ENCODE measurements at regions not wholly inside any gene's neighbourhood (a gene's known extent, or its start where the extent isn't known, plus 50 kb on each side); places are given as distances from the start of the nearest gene placed in this dataset.

DNA sequence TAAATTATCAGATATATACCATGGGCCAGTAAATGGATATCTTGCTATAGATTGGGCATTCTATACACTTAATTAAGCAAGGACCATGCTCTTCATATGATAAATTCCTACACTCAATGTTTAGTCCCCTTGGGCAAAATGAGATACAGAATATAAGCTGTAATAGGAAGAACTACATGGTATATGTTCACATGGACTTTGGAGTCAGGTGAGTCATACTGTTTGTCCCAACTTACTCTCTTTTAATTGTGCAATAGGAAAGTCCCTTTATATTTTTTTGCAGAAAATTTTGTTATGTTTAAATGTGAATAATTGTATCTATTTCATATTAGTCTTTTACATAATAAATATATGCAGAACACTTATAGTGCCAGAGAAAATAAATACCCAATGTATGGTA, 820.2 kb upstream of the ADAMTS5 start:
- Mint-ChIP-seq H3K4me3 (no peak overlapping the region), H3K27ac (no peak overlapping the region), H3K4me1 (no peaks in the 10 kb centered on the region), H3K9me3 (peaks cover 0 to 14% (median 3%) of the 10 kb centered on the region in 7 donors), H3K36me3 (no peaks in the 10 kb centered on the region), H3K27me3 (ENCODE audit: low read depth in 3 of 3) (peaks cover 0 to 2% (median 1%) of the 10 kb centered on the region in 3 donors)
- no peak for TF ChIP-seq CTCF (IDR thresholded peaks at IDR 0.05)
- Histone ChIP-seq H3K27me3 (ENCODE audit: control insufficient read depth in 2 of 2, insufficient read depth in 2 of 2, low read length in 2 of 2) (no peaks in the 10 kb centered on the region), H3K4me2 (replicated peaks; ENCODE audit: extremely low read depth, low read length, poor library complexity, severe bottlenecking) (no peak overlapping the region), H3K27ac (ENCODE audit: low read depth in 1 of 2, low read length in 2 of 2) (no peak overlapping the region), H3K4me1 (ENCODE audit: control insufficient read depth in 1 of 2, insufficient read depth in 2 of 2, low read length in 2 of 2) (no peaks in the 10 kb centered on the region), H3K36me3 (replicated peaks in 1 of 2; ENCODE audit: control insufficient read depth in 1 of 2, insufficient read depth in 2 of 2, low read length in 2 of 2) (no peaks in the 10 kb centered on the region), H4K20me1 (ENCODE audit: insufficient read depth, low read length) (no peaks in the 10 kb centered on the region), H3K4me3 (replicated peaks in 1 of 3; ENCODE audit: low read depth in 2 of 3, low read length in 3 of 3) (no peak overlapping the region), H3K79me2 (ENCODE audit: insufficient read depth, low read length) (no peaks in the 10 kb centered on the region), H3K9me3 (replicated peaks in 1 of 2; ENCODE audit: control insufficient read depth in 1 of 2, insufficient read depth in 1 of 2, low read length in 2 of 2) (peaks cover 0 to 3% of the 10 kb centered on the region in 2 donors), H2AFZ (ENCODE audit: insufficient read depth, low read depth, low read length, poor library complexity, severe bottlenecking) (no peak overlapping the region), H3K9ac (ENCODE audit: insufficient read depth, low read length, poor library complexity, severe bottlenecking) (no peak overlapping the region)
- DNase-seq = no peak
- intact Hi-C loops (cut with micrococcal nuclease) = no loop called here

DNA sequence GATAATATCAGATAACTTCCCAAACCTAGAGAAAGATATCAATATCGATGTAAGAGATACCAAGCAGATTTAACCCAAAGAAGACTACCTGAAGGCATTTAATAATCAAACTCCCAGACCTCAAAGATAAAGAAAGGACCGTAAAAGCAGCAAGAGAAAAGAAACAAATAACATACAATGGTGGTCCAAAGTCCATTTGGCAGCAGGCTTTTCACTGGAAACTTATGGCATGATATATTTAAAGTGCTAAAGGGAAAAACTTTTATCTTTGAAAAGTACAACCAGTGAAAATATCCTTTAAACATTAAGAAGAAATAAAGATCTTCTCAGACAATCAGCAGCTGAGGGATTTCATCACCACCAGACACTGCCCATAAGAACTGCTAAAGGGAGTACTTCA, 812.7 kb upstream of the ADAMTS5 start:
- DNase-seq = no peak
- no peaks in the 10 kb centered on the region for H3K79me2 ChIP-seq (ENCODE audit: insufficient read depth, low read length)
- H3K9me3 ChIP-seq (replicated peaks in 1 of 2; ENCODE audit: control insufficient read depth in 1 of 2, insufficient read depth in 1 of 2, low read length in 2 of 2) = peaks cover 0 to 10% of the 10 kb centered on the region in 2 donors
- no peak for TF ChIP-seq CTCF (IDR thresholded peaks at IDR 0.05)
- no peak overlapping the region for H3K9ac ChIP-seq (ENCODE audit: insufficient read depth, low read length, poor library complexity, severe bottlenecking)
- no peak overlapping the region for H2AFZ ChIP-seq (ENCODE audit: insufficient read depth, low read depth, low read length, poor library complexity, severe bottlenecking)
- no peaks in the 10 kb centered on the region for H3K4me1 Mint-ChIP-seq
- no peaks in the 10 kb centered on the region for H3K27me3 ChIP-seq (ENCODE audit: control insufficient read depth in 2 of 2, insufficient read depth in 2 of 2, low read length in 2 of 2)
- H3K4me3 Mint-ChIP-seq = no peak overlapping the region
- no peak overlapping the region for H3K4me2 ChIP-seq (replicated peaks; ENCODE audit: extremely low read depth, low read length, poor library complexity, severe bottlenecking)
- H4K20me1 ChIP-seq (ENCODE audit: insufficient read depth, low read length) = no peaks in the 10 kb centered on the region
- no peaks in the 10 kb centered on the region for H3K36me3 ChIP-seq (replicated peaks in 1 of 2; ENCODE audit: control insufficient read depth in 1 of 2, insufficient read depth in 2 of 2, low read length in 2 of 2)
- no peaks in the 10 kb centered on the region for H3K4me1 ChIP-seq (ENCODE audit: control insufficient read depth in 1 of 2, insufficient read depth in 2 of 2, low read length in 2 of 2)
- no peaks in the 10 kb centered on the region for H3K36me3 Mint-ChIP-seq
- no peak overlapping the region for H3K27ac ChIP-seq (ENCODE audit: low read depth in 1 of 2, low read length in 2 of 2)
- peaks cover 0 to 11% (median 6%) of the 10 kb centered on the region in 7 donors for H3K9me3 Mint-ChIP-seq
- no peaks in the 10 kb centered on the region for H3K27me3 Mint-ChIP-seq (ENCODE audit: low read depth in 3 of 3)
- WGBS (ENCODE audit: insufficient coverage) = no CpG with 5 or more reads among the region's 2 CpGs
- intact Hi-C loops (cut with micrococcal nuclease) = no loop called here
- no peak overlapping the region for H3K4me3 ChIP-seq (replicated peaks in 1 of 3; ENCODE audit: low read depth in 2 of 3, low read length in 3 of 3)
- no peak overlapping the region for H3K27ac Mint-ChIP-seq
